T follicular helper cell (primary cell): ENCODE measurements at regions not wholly inside any gene's neighbourhood (a gene's known extent, or its start where the extent isn't known, plus 50 kb on each side); places are given as distances from the start of the nearest gene placed in this dataset.

Experiments
- DNase-seq: peaks from one replicate; pipeline ENCODE4 v3.0.0-alpha.2; 2020; ENCODE audit warnings: low read depth

GRCh38 chr2:133811409-133812125 lies 243.3 kb upstream of the NCKAP5 start:
- DNase-seq: no peak

- DNase-seq: no peak
Measured at GRCh38 chr2:133812826-133813617, 244.8 kb upstream of the NCKAP5 start.

GRCh38 chr2:133814890-133815289 lies 246.6 kb upstream of the NCKAP5 start:
- DNase-seq: no peak

DNA sequence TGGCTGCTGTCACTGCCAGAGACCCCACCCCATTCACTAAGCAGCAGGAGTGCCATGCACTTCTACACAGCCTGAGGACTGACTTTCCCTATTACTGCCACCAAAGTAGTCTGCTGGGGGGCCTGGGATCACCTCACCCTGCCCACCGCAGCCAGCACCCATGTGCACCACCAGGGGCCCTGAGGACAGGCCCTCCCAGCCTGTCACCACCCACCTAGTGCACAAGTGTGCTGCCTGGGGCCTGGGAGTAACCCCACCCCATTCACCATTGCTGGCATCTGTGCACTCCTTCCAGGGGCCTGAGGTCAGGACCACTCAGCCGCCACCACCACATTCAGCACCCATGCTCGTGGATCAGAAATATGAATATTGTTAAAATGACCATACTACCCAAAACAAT lies 247.8 kb upstream of the NCKAP5 start:
- no peak for DNase-seq

- no peak for DNase-seq
Measured at GRCh38 chr2:133817680-133818566, 249.7 kb upstream of the NCKAP5 start.

DNA sequence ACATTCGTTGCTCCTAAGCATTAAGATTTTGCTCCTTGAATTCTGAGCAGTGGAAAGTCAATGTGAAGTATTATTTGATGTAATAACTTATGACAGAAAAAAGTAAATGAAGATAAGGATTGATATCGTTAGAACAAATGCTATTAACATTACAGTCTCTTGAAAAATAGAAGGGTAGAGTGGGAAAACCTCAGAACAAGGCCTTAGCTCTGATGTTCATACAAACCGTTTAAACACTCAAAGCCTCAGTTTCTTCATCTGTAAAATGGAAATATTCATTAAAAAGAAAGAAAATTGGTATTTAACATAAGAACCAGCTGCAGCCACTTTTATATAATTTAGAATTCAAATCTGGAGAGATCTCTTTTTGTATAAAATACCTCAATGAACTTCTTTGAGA lies 250.4 kb upstream of the NCKAP5 start:
- no peak for DNase-seq

DNA sequence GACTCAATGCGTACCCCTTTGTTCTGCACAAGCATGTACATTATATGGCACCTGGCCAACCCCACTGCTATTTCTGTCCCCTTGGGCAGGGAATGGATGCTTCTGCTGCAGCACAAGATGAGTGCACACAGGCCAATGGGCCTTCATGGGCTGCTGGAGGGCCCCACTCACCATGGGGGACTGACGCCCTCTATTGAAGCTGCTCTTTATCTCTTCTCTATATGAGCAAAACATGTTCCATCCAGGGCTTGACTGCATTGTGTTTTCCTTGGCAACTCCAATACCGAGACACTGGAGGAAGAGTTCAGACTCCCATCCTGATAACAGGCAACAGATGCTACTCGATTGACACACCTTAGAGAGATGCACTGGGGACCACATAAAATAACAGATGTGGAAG lies 251.6 kb upstream of the NCKAP5 start:
- DNase-seq: no peak

- no peak for DNase-seq
Measured at GRCh38 chr2:133821107-133821760, 253.0 kb upstream of the NCKAP5 start.

DNA sequence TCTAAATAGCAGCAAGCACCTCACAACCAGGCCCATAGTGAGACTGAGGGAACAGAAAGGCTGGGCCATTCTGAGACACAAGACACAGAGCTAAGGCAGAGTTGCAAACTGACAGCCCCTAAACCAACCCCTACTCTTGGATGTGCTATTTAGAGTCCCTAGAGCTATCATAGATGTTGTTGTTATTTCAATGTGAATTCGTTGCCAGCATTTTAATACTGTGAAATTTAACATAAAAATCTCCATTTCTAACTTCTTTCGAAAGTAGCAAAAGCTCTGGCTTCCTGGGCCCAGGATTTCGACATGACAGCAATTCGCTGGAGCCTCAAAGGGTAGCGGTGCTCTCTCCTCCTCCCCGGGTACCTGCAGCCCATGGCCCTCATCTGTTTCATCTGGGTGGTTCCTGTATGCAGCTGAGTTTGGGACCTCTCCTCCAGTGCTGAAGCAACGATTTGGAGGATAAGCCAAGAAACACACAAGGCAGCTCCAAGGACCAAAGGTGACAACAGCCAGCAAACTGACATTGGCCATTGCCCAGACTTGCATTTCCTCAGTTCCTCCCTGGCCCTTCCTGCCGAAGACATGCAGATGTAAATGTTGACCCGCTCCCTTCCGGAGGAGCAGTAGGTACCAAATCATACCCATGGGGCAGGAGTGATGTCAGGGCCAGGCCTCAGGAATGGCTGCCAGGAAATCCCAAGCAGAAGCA lies 254.4 kb upstream of the NCKAP5 start:
- DNase-seq: no peak

DNA sequence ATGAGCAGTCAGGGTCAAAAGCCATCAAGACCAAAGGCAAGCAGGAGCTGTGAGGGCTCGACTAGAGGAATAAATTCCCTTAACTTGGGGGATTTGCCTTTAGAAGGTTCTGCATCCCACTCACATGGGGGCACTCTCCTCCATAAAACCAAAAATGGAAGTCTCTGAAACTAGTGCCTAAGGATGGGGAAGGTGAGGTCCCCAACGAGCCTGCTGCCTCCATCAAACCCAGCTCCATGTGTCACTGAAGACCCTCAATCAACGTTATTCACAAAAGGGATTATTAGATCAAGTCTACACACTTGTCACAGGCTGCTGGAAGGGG lies 254.9 kb upstream of the NCKAP5 start:
- no peak for DNase-seq

GRCh38 chr2:133824869-133825268 lies 256.6 kb upstream of the NCKAP5 start:
- DNase-seq: no peak

DNA sequence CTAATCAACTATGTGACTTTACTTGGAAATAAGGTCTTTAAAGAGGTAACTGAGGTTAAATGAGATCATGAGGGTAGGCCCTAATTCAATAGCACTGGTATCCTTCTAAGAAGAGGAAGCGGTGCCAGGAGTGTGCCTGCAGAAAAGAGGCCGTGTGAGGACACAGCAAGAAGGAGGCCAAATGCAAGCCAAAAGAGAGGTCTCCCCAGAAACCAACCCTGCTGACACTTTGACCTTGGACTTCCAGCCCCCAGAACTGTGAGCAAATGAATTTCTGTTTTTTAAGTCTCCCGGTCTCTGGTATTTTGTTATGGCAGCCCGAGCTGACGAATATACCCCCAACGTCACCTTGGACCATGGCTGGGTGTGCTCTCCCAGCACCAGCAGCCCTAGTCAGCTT lies 257.5 kb upstream of the NCKAP5 start:
- DNase-seq: no peak

- no peak for DNase-seq
Measured at GRCh38 chr2:133828913-133829312, 260.6 kb upstream of the NCKAP5 start.

DNA sequence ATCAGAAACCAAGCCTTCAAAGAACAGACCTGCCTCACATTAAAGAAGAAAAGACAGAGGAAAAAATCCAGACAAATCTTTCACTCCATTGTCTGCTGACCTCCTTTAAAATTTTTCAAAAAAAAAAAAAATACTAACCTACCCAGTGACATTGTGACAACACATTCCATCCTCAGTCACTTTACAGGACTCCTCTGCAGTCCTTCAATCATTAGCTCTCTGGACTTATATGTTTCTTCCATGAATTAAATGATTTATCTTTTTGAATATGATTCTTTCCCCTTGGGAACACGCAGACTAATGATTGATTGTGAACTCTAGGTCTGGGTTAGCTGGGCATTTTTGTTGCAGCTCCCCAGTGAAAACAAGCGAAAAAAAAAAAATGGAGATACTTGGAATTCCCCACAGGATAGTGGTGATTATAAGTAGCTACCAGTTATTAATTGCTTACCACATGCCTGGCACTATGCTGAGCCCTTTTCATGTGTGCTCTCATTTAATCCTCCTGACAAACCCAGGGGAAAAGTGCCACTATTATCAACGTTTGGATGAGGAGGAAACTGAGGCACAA lies 261.3 kb upstream of the NCKAP5 start:
- DNase-seq: no peak

GRCh38 chr2:133833746-133834145 lies 265.5 kb upstream of the NCKAP5 start:
- no peak for DNase-seq

- no peak for DNase-seq
Measured at GRCh38 chr2:133835821-133836619, 267.8 kb upstream of the NCKAP5 start.

DNA sequence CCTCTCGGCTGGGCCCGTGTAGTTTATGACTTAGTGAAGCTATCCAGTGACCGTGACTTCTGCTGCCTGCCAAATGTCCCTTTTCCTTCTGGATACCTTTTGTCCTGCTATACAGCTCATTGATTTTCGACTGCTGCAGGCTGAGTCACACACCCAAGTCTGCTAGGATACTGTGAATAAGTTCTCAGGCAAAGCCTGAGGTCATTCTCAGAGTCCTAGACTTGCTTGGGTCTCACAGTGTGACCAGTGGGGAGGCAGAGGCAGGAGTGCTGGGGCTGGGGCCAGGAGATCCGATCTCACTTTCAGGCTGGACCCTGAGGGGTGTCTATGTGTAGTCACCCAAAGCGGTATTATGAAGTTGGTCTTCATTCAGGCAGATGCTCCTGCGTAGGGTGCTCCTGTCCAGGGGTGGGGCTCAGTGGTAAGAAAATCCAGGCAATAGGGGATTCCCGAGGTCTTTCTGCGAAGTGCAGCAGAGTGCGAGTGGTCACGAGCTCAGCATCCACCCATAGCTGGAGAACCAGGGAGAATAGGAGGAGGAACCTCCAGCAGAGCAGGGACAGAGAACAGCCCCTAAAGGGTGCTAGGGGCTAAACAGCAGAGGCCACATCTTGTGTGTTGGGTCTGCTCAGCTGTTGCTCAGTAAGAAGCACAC lies 268.6 kb upstream of the NCKAP5 start:
- no peak for DNase-seq

GRCh38 chr2:133837441-133838094 lies 269.3 kb upstream of the NCKAP5 start:
- DNase-seq: no peak
